ENCODE measurements at regions not wholly inside any gene's neighbourhood (a gene's known extent, or its start where the extent isn't known, plus 50 kb on each side); places are given as distances from the start of the nearest gene placed in this dataset.

DNA sequence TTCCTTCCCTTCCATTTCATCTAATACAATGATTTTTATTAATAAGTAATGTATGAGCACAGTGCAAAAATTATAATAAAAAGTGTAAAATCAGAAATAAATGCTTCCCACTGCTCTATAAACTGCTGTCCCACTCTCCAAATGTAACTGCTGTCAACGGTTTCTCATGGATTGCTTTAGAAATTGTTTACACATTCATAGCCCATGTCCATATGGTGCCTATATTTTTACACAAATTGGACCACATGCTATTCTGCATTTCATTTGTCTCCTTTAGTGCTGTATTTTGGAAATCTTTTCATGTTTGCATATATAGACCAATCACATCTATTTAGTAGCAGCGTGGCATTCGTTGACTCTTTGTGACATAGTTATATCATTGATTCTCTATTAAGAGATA, 164.7 kb upstream of the SLCO3A1 start:
- TF ChIP-seq, protein P1, sequence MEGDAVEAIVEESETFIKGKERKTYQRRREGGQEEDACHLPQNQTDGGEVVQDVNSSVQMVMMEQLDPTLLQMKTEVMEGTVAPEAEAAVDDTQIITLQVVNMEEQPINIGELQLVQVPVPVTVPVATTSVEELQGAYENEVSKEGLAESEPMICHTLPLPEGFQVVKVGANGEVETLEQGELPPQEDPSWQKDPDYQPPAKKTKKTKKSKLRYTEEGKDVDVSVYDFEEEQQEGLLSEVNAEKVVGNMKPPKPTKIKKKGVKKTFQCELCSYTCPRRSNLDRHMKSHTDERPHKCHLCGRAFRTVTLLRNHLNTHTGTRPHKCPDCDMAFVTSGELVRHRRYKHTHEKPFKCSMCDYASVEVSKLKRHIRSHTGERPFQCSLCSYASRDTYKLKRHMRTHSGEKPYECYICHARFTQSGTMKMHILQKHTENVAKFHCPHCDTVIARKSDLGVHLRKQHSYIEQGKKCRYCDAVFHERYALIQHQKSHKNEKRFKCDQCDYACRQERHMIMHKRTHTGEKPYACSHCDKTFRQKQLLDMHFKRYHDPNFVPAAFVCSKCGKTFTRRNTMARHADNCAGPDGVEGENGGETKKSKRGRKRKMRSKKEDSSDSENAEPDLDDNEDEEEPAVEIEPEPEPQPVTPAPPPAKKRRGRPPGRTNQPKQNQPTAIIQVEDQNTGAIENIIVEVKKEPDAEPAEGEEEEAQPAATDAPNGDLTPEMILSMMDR (IDR thresholded peaks at IDR 0.05): no peak
- TF ChIP-seq POLR2A (IDR thresholded peaks at IDR 0.05): no peak
- Histone ChIP-seq H3K36me3 (no peaks in the 10 kb centered on the region), H3K27ac (no peak overlapping the region), H3K4me1 (peaks cover 0 to under 1% (median 0%) of the 10 kb centered on the region in 3 donors), H3K4me3 (no peak overlapping the region), H3K27me3 (peaks cover 0 to 11% (median 0%) of the 10 kb centered on the region in 4 donors), H3K9me3 (no peaks in the 10 kb centered on the region)
- DNase-seq: no peak
- intact Hi-C loops (cut with DNase I): no loop called here
- 78 to 79% methylated on average over 3 of the region's 3 CpGs for WGBS, 2 donors

DNA sequence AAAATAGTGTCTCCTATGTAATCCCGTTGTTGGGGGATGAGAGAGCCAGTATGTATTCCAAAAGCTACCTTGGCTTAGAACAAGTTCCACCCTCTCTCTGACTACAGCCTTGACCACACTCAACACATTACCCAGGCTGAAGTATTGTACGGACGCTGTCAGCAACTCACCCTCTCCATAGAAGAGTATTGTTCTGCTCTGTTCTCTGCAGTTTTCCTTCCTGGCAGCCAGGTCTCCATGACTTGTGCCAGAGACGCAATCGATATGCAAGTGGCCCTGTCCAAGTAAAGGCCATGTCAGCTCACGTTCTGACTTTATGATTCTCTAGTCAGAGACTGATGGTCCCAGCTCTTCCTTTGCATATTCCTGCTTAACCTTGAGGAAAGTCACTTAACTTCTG, 164.1 kb upstream of the SLCO3A1 start:
- Histone ChIP-seq H3K27ac (no peak overlapping the region), H3K36me3 (no peaks in the 10 kb centered on the region), H3K27me3 (peaks cover 0 to 6% (median 0%) of the 10 kb centered on the region in 4 donors), H3K4me3 (no peak overlapping the region), H3K4me1 (peaks cover 0 to 6% (median 0%) of the 10 kb centered on the region in 3 donors), H3K9me3 (no peaks in the 10 kb centered on the region)
- 75 to 79% methylated on average over 6 of the region's 6 CpGs for WGBS, 2 donors
- TF ChIP-seq, protein P1 (IDR thresholded peaks at IDR 0.05): no peak
- TF ChIP-seq POLR2A (IDR thresholded peaks at IDR 0.05): no peak
- intact Hi-C loops (cut with DNase I): no loop called here
- no peak for DNase-seq

DNA sequence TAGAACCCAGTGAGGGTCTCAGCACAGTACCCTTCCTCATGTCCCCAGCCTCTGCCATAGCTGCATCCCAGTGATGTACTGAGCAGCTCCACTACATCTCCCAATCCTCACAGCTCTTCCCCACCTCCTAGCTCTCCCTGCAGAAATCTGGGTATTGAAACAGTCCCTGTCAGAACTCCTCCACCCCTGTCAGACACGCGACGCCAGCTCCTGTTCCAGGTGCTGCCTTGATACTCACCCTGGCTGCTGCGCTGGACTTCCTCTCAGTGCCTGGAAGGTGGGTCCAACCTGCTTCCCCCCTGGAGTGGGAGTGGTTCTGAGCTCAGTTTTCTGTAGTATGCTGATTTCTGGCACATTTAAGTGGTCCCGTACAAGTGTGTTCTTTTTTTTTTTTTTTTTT, 160.9 kb upstream of the SLCO3A1 start:
- intact Hi-C loops (cut with DNase I): loop anchor here (10.0 kb wide), 1 partner anchor 388 kb away; no protein-coding TSS in a partner anchor
- Histone ChIP-seq H3K27ac (no peak overlapping the region), H3K9me3 (no peaks in the 10 kb centered on the region), H3K27me3 (no peaks in the 10 kb centered on the region), H3K36me3 (no peaks in the 10 kb centered on the region), H3K4me1 (peaks cover 0 to 9% (median 0%) of the 10 kb centered on the region in 3 donors), H3K4me3 (no peak overlapping the region)
- 89 to 95% methylated on average over 5 of the region's 5 CpGs for WGBS, 2 donors
- DNase-seq: no peak
- TF ChIP-seq, protein P1 (IDR thresholded peaks at IDR 0.05): no peak
- no peak for TF ChIP-seq POLR2A (IDR thresholded peaks at IDR 0.05)

DNA sequence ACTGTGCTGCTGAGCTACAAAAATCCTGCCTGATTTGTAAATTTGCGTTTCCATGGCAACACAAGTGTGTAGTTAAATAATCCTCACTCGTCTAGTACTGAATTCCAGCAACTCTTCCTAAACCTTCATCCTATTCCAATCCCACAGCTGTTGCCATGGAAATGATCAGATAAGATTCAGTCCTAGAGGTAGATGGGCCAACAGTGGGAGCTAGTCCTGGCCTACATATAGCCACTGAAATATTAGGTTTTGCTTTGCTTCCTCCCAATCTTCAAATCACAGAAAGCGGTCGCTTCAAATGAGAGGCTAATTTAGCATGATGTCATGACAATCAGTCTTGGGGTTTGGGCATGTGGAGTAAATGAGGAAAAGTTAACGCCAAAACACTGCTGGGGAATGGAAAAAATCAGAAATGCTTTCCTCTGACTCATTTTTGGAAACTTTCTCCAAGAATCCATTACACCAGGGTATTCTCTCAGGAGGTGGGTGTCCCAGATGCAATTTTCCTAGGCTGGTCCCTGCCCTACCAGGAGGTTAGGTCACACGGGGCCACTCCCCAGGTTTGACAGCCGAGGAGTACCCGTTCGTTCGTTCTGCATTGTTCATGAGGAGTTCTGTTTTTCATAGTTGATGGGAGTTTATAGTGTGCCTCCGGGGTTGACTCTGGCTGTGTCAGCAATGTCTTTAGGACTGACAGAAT, 159.2 kb upstream of the SLCO3A1 start:
- Histone ChIP-seq H3K27me3 (no peaks in the 10 kb centered on the region), H3K4me1 (peaks cover 0 to 9% (median 0%) of the 10 kb centered on the region in 3 donors), H3K36me3 (no peaks in the 10 kb centered on the region), H3K27ac (peak overlapping the region; percentile 56 to 89 (median 84)), H3K4me3 (peak overlapping the region in 3 of 4 donors; percentile 26 to 50 (median 34)), H3K9me3 (no peaks in the 10 kb centered on the region)
- intact Hi-C loops (cut with DNase I): loop anchor here (10.0 kb wide), 1 partner anchor 389 kb away; no protein-coding TSS in a partner anchor
- 48 to 67% methylated on average over 11 of the region's 11 CpGs for WGBS, 2 donors
- no peak for DNase-seq
- TF ChIP-seq, protein P1 (IDR thresholded peaks at IDR 0.05): no peak
- no peak for TF ChIP-seq POLR2A (IDR thresholded peaks at IDR 0.05)

DNA sequence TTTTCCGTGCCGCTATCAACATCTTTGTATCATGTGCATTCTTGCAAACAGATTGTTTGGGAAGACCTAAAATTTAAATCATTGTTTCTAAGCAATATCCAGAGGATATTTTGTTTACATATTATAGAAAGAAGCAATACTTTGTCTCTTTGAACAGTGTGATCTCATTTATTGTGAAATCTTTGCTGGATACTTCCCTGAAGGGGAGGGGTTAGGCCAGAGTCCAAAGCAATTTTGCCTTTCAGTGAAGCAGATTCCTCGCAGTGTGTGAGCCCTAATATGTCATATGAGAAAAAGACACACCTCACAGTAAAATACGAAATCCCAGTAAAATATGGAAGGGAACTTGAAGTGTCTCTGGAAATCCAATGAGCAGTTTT, 158.7 kb upstream of the SLCO3A1 start:
- Histone ChIP-seq H3K27me3 (no peaks in the 10 kb centered on the region), H3K36me3 (no peaks in the 10 kb centered on the region), H3K4me3 (peak overlapping the region in 3 of 4 donors; percentile 26 to 50 (median 34)), H3K9me3 (no peaks in the 10 kb centered on the region), H3K27ac (peak overlapping the region; percentile 56 to 89 (median 84)), H3K4me1 (peaks cover 0 to 9% (median 0%) of the 10 kb centered on the region in 3 donors)
- no peak for DNase-seq
- TF ChIP-seq, protein P1 (IDR thresholded peaks at IDR 0.05): no peak
- no peak for TF ChIP-seq POLR2A (IDR thresholded peaks at IDR 0.05)
- WGBS, 2 donors: 38 to 42% methylated on average over 4 of the region's 4 CpGs
- intact Hi-C loops (cut with DNase I): loop anchor here (10.0 kb wide), 1 partner anchor 390 kb away; no protein-coding TSS in a partner anchor
